Gastroesophageal sphincter (tissue), 4 donors: ENCODE measurements at regions not wholly inside any gene's neighbourhood (a gene's known extent, or its start where the extent isn't known, plus 50 kb on each side); places are given as distances from the start of the nearest gene placed in this dataset.

ENCODE experiments used
- ATAC-seq: fragments of 150-250 bp; one replicate; pipeline ENCODE4 v1.9.1; 2016; ENCODE audit warnings: mild to moderate bottlenecking, moderate library complexity
- H3K27ac ChIP-seq, 4 donors: fragments of 200-600 bp; sonication (generic) in 3 of 4; 1 replicate in 3 of 4; 2 replicates in 1 of 4; pipeline ENCODE4 v1.5.1; 2016 to 2019
- H3K27me3 ChIP-seq: fragments of 200-600 bp; sonication (generic); one replicate; pipeline ENCODE4 v1.5.1; 2019
- H3K36me3 ChIP-seq, 2 donors: fragments of 200-600 bp; sonication (generic); one replicate each; pipeline ENCODE4 v1.5.1; 2019; ENCODE audit warnings: control low read depth in 1 of 2
- H3K4me1 ChIP-seq, 3 donors: fragments of 200-600 bp; sonication (generic); 1 replicate in 2 of 3; 2 replicates in 1 of 3; pipeline ENCODE4 v1.5.1; 2016 to 2019; ENCODE audit warnings: control low read depth in 2 of 3
- H3K4me3 ChIP-seq, 2 donors: fragments of 200-600 bp; sonication (generic); one replicate each; pipeline ENCODE4 v1.5.1; 2019; ENCODE audit warnings: mild to moderate bottlenecking in 1 of 2, moderate library complexity in 1 of 2
- H3K9me3 ChIP-seq, 3 donors: fragments of 200-600 bp; sonication (generic); one replicate each; pipeline ENCODE4 v1.5.1; 2017 to 2019; ENCODE audit warnings: control low read depth in 2 of 3
- CTCF ChIP-seq, 4 experiments: fragments of 200-600 bp in 2 of 4; fragments of 450-650 bp in 2 of 4; sonication (generic) in 1 of 4; IDR thresholded peaks; one replicate each; pipeline ENCODE4 v1.5.1; 2017 to 2019; ENCODE audit warnings: antibody characterized with exemption in 4 of 4, mild to moderate bottlenecking in 2 of 4, moderate library complexity in 2 of 4
- EP300 ChIP-seq: sonication (generic); formaldehyde crosslinking; IDR thresholded peaks from one replicate; pipeline ENCODE4 v1.6.1; 2017; ENCODE audit warnings: antibody characterized with exemption, mild to moderate bottlenecking
- POLR2A ChIP-seq, 2 donors: fragments of 450-650 bp; IDR thresholded peaks; one replicate each; pipeline ENCODE4 v1.6.1; 2017; ENCODE audit warnings: antibody characterized with exemption in 2 of 2, mild to moderate bottlenecking in 2 of 2, moderate library complexity in 1 of 2
- POLR2AphosphoS5 ChIP-seq: sonication (generic); formaldehyde crosslinking; IDR thresholded peaks from one replicate; pipeline ENCODE4 v1.6.1; 2017; ENCODE audit warnings: antibody characterized with exemption
- WGBS, 2 donors: methylation state at CpG; one replicate each; pipeline ENCODE4 v1.1.5; 2018; ENCODE audit warnings: low coverage in 1 of 2; 5-methylcytosine and 5-hydroxymethylcytosine counted together

- Histone ChIP-seq H3K4me1 (no peaks in the 10 kb centered on the region), H3K4me3 (no peak overlapping the region), H3K27ac (no peak overlapping the region), H3K27me3 (no peaks in the 10 kb centered on the region), H3K9me3 (no peaks in the 10 kb centered on the region), H3K36me3 (no peaks in the 10 kb centered on the region)
- no peak for ATAC-seq
- TF ChIP-seq POLR2AphosphoS5 (no peak), POLR2A (IDR thresholded peaks at IDR 0.05) (no peak), EP300 (no peak), CTCF (IDR thresholded peaks at IDR 0.05) (no peak)
- 6 to 10% methylated on average over 3 of the region's 3 CpGs for WGBS, 2 donors
Measured at GRCh38 chr10:90530521-90530920, 327.3 kb downstream of the HTR7 start.

GRCh38 chr10:90557385-90557784, 300.5 kb downstream of the HTR7 start:
- H3K27me3 ChIP-seq = no peaks in the 10 kb centered on the region
- no peak overlapping the region for H3K27ac ChIP-seq
- no peaks in the 10 kb centered on the region for H3K36me3 ChIP-seq
- H3K4me1 ChIP-seq = no peaks in the 10 kb centered on the region
- peaks cover 0 to 4% (median 0%) of the 10 kb centered on the region in 3 donors for H3K9me3 ChIP-seq
- WGBS, 2 donors = 83% methylated on average over 1 of the region's 1 CpG; no CpG with 5 or more reads in 1 of the 2 donors
- TF ChIP-seq POLR2AphosphoS5 = no peak
- no peak for TF ChIP-seq CTCF (IDR thresholded peaks at IDR 0.05)
- TF ChIP-seq POLR2A (IDR thresholded peaks at IDR 0.05) = no peak
- no peak for TF ChIP-seq EP300
- ATAC-seq = no peak
- no peak overlapping the region for H3K4me3 ChIP-seq

GRCh38 chr10:90560331-90560730, 297.5 kb downstream of the HTR7 start:
- H3K4me1 ChIP-seq = no peaks in the 10 kb centered on the region
- H3K4me3 ChIP-seq = no peak overlapping the region
- WGBS, 2 donors = 66 to 87% methylated on average over 2 of the region's 2 CpGs
- ATAC-seq = no peak
- TF ChIP-seq EP300 (no peak), CTCF (IDR thresholded peaks at IDR 0.05) (no peak), POLR2AphosphoS5 (no peak), POLR2A (IDR thresholded peaks at IDR 0.05) (no peak)
- H3K27me3 ChIP-seq = no peaks in the 10 kb centered on the region
- H3K36me3 ChIP-seq = no peaks in the 10 kb centered on the region
- no peak overlapping the region for H3K27ac ChIP-seq
- peaks cover 0 to 4% (median 0%) of the 10 kb centered on the region in 3 donors for H3K9me3 ChIP-seq

GRCh38 chr10:90561666-90562065, 296.2 kb downstream of the HTR7 start:
- no peaks in the 10 kb centered on the region for H3K36me3 ChIP-seq
- no peak for ATAC-seq

More at GRCh38 chr10:90561666-90562065, 296.2 kb downstream of the HTR7 start:
- Histone ChIP-seq H3K4me3 (no peak overlapping the region), H3K4me1 (no peaks in the 10 kb centered on the region), H3K9me3 (peaks cover 0 to 4% (median 0%) of the 10 kb centered on the region in 3 donors), H3K27me3 (no peaks in the 10 kb centered on the region), H3K27ac (no peak overlapping the region)
- TF ChIP-seq POLR2AphosphoS5 = no peak
- TF ChIP-seq POLR2A (IDR thresholded peaks at IDR 0.05) = no peak
- no peak for TF ChIP-seq CTCF (IDR thresholded peaks at IDR 0.05)
- TF ChIP-seq EP300 = no peak
- 27 to 76% methylated on average over 4 of the region's 4 CpGs for WGBS, 2 donors
